ENCODE measurements at regions not wholly inside any gene's neighbourhood (a gene's known extent, or its start where the extent isn't known, plus 50 kb on each side); places are given as distances from the start of the nearest gene placed in this dataset.

GRCh38 chr13:89923052-89923451 is 1424.4 kb upstream of the MIR17HG start:
- TF ChIP-seq CTCF (conservative IDR thresholded peaks at IDR 0.05; ENCODE audit: low read depth in 2 of 2) (no peak), POLR2AphosphoS5 (IDR thresholded peaks at IDR 0.05; ENCODE audit: low read depth) (no peak), EZH2 (IDR thresholded peaks at IDR 0.05; ENCODE audit: low read depth, unreplicated experiment) (no peak)
- TF ChIP-seq, protein P1, sequence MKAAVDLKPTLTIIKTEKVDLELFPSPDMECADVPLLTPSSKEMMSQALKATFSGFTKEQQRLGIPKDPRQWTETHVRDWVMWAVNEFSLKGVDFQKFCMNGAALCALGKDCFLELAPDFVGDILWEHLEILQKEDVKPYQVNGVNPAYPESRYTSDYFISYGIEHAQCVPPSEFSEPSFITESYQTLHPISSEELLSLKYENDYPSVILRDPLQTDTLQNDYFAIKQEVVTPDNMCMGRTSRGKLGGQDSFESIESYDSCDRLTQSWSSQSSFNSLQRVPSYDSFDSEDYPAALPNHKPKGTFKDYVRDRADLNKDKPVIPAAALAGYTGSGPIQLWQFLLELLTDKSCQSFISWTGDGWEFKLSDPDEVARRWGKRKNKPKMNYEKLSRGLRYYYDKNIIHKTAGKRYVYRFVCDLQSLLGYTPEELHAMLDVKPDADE (IDR thresholded peaks at IDR 0.05): no peak

Measured in GM23338 (cell line).